ENCODE measurements at regions not wholly inside any gene's neighbourhood (a gene's known extent, or its start where the extent isn't known, plus 50 kb on each side); places are given as distances from the start of the nearest gene placed in this dataset.

- TF ChIP-seq HBP1 (CRISPR knock-in tag; IDR thresholded peaks at IDR 0.05; ENCODE audit: low read depth) (peak; percentile 76; the same call in 1 of the 2 replicates), ZFP91 (CRISPR knock-in tag; IDR thresholded peaks at IDR 0.05; ENCODE audit: borderline replicate concordance) (no peak), ZNF788 (CRISPR knock-in tag; IDR thresholded peaks at IDR 0.05; ENCODE audit: borderline replicate concordance) (no peak), HINFP (CRISPR knock-in tag; IDR thresholded peaks at IDR 0.05; ENCODE audit: low read depth) (no peak), TEAD3 (CRISPR knock-in tag; optimal IDR thresholded peaks at IDR 0.05; ENCODE audit: borderline replicate concordance) (peak; percentile 64), ZNF343 (CRISPR knock-in tag; IDR thresholded peaks at IDR 0.05) (no peak), NR2F1 (CRISPR knock-in tag; IDR thresholded peaks at IDR 0.05) (no peak), SKIL (CRISPR knock-in tag; IDR thresholded peaks at IDR 0.05; ENCODE audit: borderline replicate concordance) (0 out of 2 replicates have a peak, but pooled peaks have one; percentile 25), CEBPZ (IDR thresholded peaks at IDR 0.05; ENCODE audit: low read length) (no peak), TARDBP (CRISPR knock-in tag; IDR thresholded peaks at IDR 0.05) (no peak), ZNF850 (CRISPR knock-in tag; conservative IDR thresholded peaks at IDR 0.05) (no peak), EZH2 (conservative IDR thresholded peaks at IDR 0.05; ENCODE audit: low read depth, low read length) (no peak), PAF1 (CRISPR knock-in tag; IDR thresholded peaks at IDR 0.05) (no peak), SMAD1 (CRISPR knock-in tag; IDR thresholded peaks at IDR 0.05; ENCODE audit: borderline replicate concordance, low read depth) (no peak), NFE2L2 (IDR thresholded peaks at IDR 0.05; ENCODE audit: low read length) (no peak; the same call in 1 of the 2 replicates), ZNF562 (CRISPR knock-in tag; IDR thresholded peaks at IDR 0.05; ENCODE audit: borderline replicate concordance) (no peak), EEA1 (CRISPR knock-in tag; IDR thresholded peaks at IDR 0.05; ENCODE audit: borderline replicate concordance) (no peak), CBX5 (CRISPR knock-in tag; IDR thresholded peaks at IDR 0.05; ENCODE audit: borderline replicate concordance) (0 out of 2 replicates have a peak, but pooled peaks have one; percentile 33)
Observed at GRCh38 chr14:22333422-22334274, 255.4 kb downstream of the DAD1 start (continued).

Data from HepG2 (cell line).